ENCODE measurements at regions not wholly inside any gene's neighbourhood (a gene's known extent, or its start where the extent isn't known, plus 50 kb on each side); places are given as distances from the start of the nearest gene placed in this dataset.

DNA sequence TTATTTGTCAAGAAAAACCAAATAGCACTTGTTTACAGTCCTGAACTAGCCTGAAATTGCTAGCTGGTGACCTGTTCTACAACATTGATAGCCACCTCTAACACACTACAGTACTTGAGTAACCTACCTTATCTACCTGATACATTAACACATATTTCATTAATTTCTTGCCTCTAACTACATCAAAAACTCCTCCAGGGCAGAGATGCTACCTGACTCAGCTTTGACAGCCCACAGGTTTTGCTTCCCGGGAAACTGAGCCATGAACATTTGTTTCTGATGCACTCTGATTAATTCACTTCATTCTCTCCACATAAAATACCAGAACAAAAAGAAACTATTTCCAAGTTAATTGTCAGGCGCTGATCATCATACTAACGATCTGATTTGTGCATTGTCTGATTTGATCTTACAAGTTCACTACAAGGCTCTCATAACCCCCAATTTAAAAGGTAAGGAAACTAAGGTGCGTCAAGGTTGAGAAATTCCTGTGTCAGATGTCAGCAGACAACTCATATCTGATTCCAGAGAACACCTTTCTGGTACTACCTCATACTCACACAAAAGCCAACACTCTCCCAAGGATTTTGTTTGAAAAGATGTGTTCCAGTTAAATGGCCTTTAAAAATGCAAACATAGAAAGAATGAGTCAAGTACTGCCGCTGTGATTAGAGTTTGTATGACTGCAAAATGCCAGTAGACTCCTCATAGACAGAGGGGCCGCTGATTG, 768.7 kb downstream of the BCL11B start:
- TF ChIP-seq POLR2A (IDR thresholded peaks at IDR 0.05; ENCODE audit: low read depth, low read length), result no peak
- TF ChIP-seq, protein P1, sequence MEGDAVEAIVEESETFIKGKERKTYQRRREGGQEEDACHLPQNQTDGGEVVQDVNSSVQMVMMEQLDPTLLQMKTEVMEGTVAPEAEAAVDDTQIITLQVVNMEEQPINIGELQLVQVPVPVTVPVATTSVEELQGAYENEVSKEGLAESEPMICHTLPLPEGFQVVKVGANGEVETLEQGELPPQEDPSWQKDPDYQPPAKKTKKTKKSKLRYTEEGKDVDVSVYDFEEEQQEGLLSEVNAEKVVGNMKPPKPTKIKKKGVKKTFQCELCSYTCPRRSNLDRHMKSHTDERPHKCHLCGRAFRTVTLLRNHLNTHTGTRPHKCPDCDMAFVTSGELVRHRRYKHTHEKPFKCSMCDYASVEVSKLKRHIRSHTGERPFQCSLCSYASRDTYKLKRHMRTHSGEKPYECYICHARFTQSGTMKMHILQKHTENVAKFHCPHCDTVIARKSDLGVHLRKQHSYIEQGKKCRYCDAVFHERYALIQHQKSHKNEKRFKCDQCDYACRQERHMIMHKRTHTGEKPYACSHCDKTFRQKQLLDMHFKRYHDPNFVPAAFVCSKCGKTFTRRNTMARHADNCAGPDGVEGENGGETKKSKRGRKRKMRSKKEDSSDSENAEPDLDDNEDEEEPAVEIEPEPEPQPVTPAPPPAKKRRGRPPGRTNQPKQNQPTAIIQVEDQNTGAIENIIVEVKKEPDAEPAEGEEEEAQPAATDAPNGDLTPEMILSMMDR (conservative IDR thresholded peaks at IDR 0.05; ENCODE audit: low read depth, low read length), result no peak
- no peak for TF ChIP-seq CEBPB (IDR thresholded peaks at IDR 0.05; ENCODE audit: low read depth, low read length)
- no peak for TF ChIP-seq RAD21 (IDR thresholded peaks at IDR 0.05; ENCODE audit: low read length)
- TF ChIP-seq RFX5 (IDR thresholded peaks at IDR 0.05; ENCODE audit: low read depth, low read length), result no peak
- TF ChIP-seq, protein P2, sequence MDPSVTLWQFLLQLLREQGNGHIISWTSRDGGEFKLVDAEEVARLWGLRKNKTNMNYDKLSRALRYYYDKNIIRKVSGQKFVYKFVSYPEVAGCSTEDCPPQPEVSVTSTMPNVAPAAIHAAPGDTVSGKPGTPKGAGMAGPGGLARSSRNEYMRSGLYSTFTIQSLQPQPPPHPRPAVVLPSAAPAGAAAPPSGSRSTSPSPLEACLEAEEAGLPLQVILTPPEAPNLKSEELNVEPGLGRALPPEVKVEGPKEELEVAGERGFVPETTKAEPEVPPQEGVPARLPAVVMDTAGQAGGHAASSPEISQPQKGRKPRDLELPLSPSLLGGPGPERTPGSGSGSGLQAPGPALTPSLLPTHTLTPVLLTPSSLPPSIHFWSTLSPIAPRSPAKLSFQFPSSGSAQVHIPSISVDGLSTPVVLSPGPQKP (IDR thresholded peaks at IDR 0.05; ENCODE audit: borderline replicate concordance, low read depth, low read length), result no peak
- TF ChIP-seq RCOR1 (IDR thresholded peaks at IDR 0.05; ENCODE audit: insufficient replicate concordance, low read length), result no peak

Measured in IMR-90 (cell line).